NB4 (cell line): ENCODE measurements at regions not wholly inside any gene's neighbourhood (a gene's known extent, or its start where the extent isn't known, plus 50 kb on each side); places are given as distances from the start of the nearest gene placed in this dataset.

Experiments used
- CTCF ChIP-seq: IDR thresholded peaks from one replicate; pipeline ENCODE4 v1.5.1; 2012; ENCODE audit warnings: low read depth, low read length
- MYC ChIP-seq: IDR thresholded peaks from 2 replicates; pipeline ENCODE4 v1.6.1; 2011; ENCODE audit warnings: low read depth, low read length
- POLR2A ChIP-seq: IDR thresholded peaks from 2 replicates; pipeline ENCODE4 v1.6.1; 2011; ENCODE audit warnings: mild to moderate bottlenecking; ENCODE audit not compliant: insufficient read length; ENCODE audit errors: extremely low read depth
- TF ChIP-seq, protein P1 (sequence below): IDR thresholded peaks from 2 replicates; pipeline ENCODE4 v1.6.1; 2011; ENCODE audit warnings: low read depth, low read length

GRCh38 chrX:97787849-97788248 is 904.1 kb downstream of the RPA4 start:
- TF ChIP-seq CTCF = no peak
- TF ChIP-seq, protein P1, sequence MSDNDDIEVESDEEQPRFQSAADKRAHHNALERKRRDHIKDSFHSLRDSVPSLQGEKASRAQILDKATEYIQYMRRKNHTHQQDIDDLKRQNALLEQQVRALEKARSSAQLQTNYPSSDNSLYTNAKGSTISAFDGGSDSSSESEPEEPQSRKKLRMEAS = no peak
- no peak for TF ChIP-seq POLR2A
- TF ChIP-seq MYC = no peak
